ENCODE measurements at regions not wholly inside any gene's neighbourhood (a gene's known extent, or its start where the extent isn't known, plus 50 kb on each side); places are given as distances from the start of the nearest gene placed in this dataset.

GRCh38 chr13:72129117-72129516 is 262.1 kb upstream of the DACH1 start:
- TF ChIP-seq, protein P1, sequence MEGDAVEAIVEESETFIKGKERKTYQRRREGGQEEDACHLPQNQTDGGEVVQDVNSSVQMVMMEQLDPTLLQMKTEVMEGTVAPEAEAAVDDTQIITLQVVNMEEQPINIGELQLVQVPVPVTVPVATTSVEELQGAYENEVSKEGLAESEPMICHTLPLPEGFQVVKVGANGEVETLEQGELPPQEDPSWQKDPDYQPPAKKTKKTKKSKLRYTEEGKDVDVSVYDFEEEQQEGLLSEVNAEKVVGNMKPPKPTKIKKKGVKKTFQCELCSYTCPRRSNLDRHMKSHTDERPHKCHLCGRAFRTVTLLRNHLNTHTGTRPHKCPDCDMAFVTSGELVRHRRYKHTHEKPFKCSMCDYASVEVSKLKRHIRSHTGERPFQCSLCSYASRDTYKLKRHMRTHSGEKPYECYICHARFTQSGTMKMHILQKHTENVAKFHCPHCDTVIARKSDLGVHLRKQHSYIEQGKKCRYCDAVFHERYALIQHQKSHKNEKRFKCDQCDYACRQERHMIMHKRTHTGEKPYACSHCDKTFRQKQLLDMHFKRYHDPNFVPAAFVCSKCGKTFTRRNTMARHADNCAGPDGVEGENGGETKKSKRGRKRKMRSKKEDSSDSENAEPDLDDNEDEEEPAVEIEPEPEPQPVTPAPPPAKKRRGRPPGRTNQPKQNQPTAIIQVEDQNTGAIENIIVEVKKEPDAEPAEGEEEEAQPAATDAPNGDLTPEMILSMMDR (conservative IDR thresholded peaks at IDR 0.05; ENCODE audit: low read depth, low read length), result no peak
- TF ChIP-seq EZH2 (IDR thresholded peaks at IDR 0.05; ENCODE audit: low read length, unreplicated experiment), result no peak
